ENCODE measurements at regions not wholly inside any gene's neighbourhood (a gene's known extent, or its start where the extent isn't known, plus 50 kb on each side); places are given as distances from the start of the nearest gene placed in this dataset.

- H3K9ac ChIP-seq (ENCODE audit: low read length), result no peak overlapping the region
- no peak overlapping the region for H3K27ac ChIP-seq (ENCODE audit: low read depth, low read length)
- no peaks in the 10 kb centered on the region for H3K36me3 ChIP-seq (ENCODE audit: control insufficient read depth, insufficient read depth, low read length)
- no peak overlapping the region for H3K4me3 ChIP-seq (ENCODE audit: low read length)
- H3K27me3 ChIP-seq (ENCODE audit: control insufficient read depth, insufficient read depth, low read length), result no peaks in the 10 kb centered on the region
- H3K4me1 ChIP-seq (ENCODE audit: control insufficient read depth, insufficient read depth, low read length), result no peaks in the 10 kb centered on the region
Observed at GRCh38 chr4:36618102-36618501, 336.7 kb downstream of the DTHD1 start.

GRCh38 chr4:36624030-36624429, 342.6 kb downstream of the DTHD1 start:
- H3K9ac ChIP-seq (ENCODE audit: low read length), result no peak overlapping the region
- H3K4me3 ChIP-seq (ENCODE audit: low read length), result no peak overlapping the region
- H3K27ac ChIP-seq (ENCODE audit: low read depth, low read length), result no peak overlapping the region
- no peaks in the 10 kb centered on the region for H3K27me3 ChIP-seq (ENCODE audit: control insufficient read depth, insufficient read depth, low read length)
- no peaks in the 10 kb centered on the region for H3K36me3 ChIP-seq (ENCODE audit: control insufficient read depth, insufficient read depth, low read length)
- no peaks in the 10 kb centered on the region for H3K4me1 ChIP-seq (ENCODE audit: control insufficient read depth, insufficient read depth, low read length)

GRCh38 chr4:36638273-36638811, 356.9 kb downstream of the DTHD1 start:
- H3K4me3 ChIP-seq (ENCODE audit: low read length), result no peak overlapping the region
- H3K9ac ChIP-seq (ENCODE audit: low read length), result no peak overlapping the region
- no peaks in the 10 kb centered on the region for H3K4me1 ChIP-seq (ENCODE audit: control insufficient read depth, insufficient read depth, low read length)
- H3K27ac ChIP-seq (ENCODE audit: low read depth, low read length), result no peak overlapping the region
- no peaks in the 10 kb centered on the region for H3K27me3 ChIP-seq (ENCODE audit: control insufficient read depth, insufficient read depth, low read length)
- no peaks in the 10 kb centered on the region for H3K36me3 ChIP-seq (ENCODE audit: control insufficient read depth, insufficient read depth, low read length)

- Histone ChIP-seq H3K27me3 (ENCODE audit: control insufficient read depth, insufficient read depth, low read length) (no peaks in the 10 kb centered on the region), H3K36me3 (ENCODE audit: control insufficient read depth, insufficient read depth, low read length) (no peaks in the 10 kb centered on the region), H3K4me3 (ENCODE audit: low read length) (no peak overlapping the region), H3K4me1 (ENCODE audit: control insufficient read depth, insufficient read depth, low read length) (no peaks in the 10 kb centered on the region), H3K9ac (ENCODE audit: low read length) (no peak overlapping the region), H3K27ac (ENCODE audit: low read depth, low read length) (no peak overlapping the region)
Observed at GRCh38 chr4:36640876-36641275, 359.5 kb downstream of the DTHD1 start.

GRCh38 chr4:36651253-36651652, 369.8 kb downstream of the DTHD1 start:
- Histone ChIP-seq H3K36me3 (ENCODE audit: control insufficient read depth, insufficient read depth, low read length) (no peaks in the 10 kb centered on the region), H3K27me3 (ENCODE audit: control insufficient read depth, insufficient read depth, low read length) (no peaks in the 10 kb centered on the region), H3K27ac (ENCODE audit: low read depth, low read length) (no peak overlapping the region), H3K4me1 (ENCODE audit: control insufficient read depth, insufficient read depth, low read length) (no peaks in the 10 kb centered on the region), H3K4me3 (ENCODE audit: low read length) (no peak overlapping the region), H3K9ac (ENCODE audit: low read length) (no peak overlapping the region)

GRCh38 chr4:36652857-36653256, 371.4 kb downstream of the DTHD1 start:
- Histone ChIP-seq H3K4me1 (ENCODE audit: control insufficient read depth, insufficient read depth, low read length) (no peaks in the 10 kb centered on the region), H3K27ac (ENCODE audit: low read depth, low read length) (no peak overlapping the region), H3K9ac (ENCODE audit: low read length) (no peak overlapping the region), H3K4me3 (ENCODE audit: low read length) (no peak overlapping the region), H3K27me3 (ENCODE audit: control insufficient read depth, insufficient read depth, low read length) (no peaks in the 10 kb centered on the region), H3K36me3 (ENCODE audit: control insufficient read depth, insufficient read depth, low read length) (no peaks in the 10 kb centered on the region)

- H3K27ac ChIP-seq (ENCODE audit: low read depth, low read length), result no peak overlapping the region
- no peaks in the 10 kb centered on the region for H3K4me1 ChIP-seq (ENCODE audit: control insufficient read depth, insufficient read depth, low read length)
- no peaks in the 10 kb centered on the region for H3K27me3 ChIP-seq (ENCODE audit: control insufficient read depth, insufficient read depth, low read length)
- H3K9ac ChIP-seq (ENCODE audit: low read length), result no peak overlapping the region
- no peak overlapping the region for H3K4me3 ChIP-seq (ENCODE audit: low read length)
- no peaks in the 10 kb centered on the region for H3K36me3 ChIP-seq (ENCODE audit: control insufficient read depth, insufficient read depth, low read length)
Observed at GRCh38 chr4:36665985-36666527, 384.6 kb downstream of the DTHD1 start.

- Histone ChIP-seq H3K4me3 (ENCODE audit: low read length) (no peak overlapping the region), H3K27ac (ENCODE audit: low read depth, low read length) (no peak overlapping the region), H3K4me1 (ENCODE audit: control insufficient read depth, insufficient read depth, low read length) (no peaks in the 10 kb centered on the region), H3K27me3 (ENCODE audit: control insufficient read depth, insufficient read depth, low read length) (no peaks in the 10 kb centered on the region), H3K36me3 (ENCODE audit: control insufficient read depth, insufficient read depth, low read length) (no peaks in the 10 kb centered on the region), H3K9ac (ENCODE audit: low read length) (no peak overlapping the region)
Observed at GRCh38 chr4:36675436-36675835, 394.0 kb downstream of the DTHD1 start.

DNA sequence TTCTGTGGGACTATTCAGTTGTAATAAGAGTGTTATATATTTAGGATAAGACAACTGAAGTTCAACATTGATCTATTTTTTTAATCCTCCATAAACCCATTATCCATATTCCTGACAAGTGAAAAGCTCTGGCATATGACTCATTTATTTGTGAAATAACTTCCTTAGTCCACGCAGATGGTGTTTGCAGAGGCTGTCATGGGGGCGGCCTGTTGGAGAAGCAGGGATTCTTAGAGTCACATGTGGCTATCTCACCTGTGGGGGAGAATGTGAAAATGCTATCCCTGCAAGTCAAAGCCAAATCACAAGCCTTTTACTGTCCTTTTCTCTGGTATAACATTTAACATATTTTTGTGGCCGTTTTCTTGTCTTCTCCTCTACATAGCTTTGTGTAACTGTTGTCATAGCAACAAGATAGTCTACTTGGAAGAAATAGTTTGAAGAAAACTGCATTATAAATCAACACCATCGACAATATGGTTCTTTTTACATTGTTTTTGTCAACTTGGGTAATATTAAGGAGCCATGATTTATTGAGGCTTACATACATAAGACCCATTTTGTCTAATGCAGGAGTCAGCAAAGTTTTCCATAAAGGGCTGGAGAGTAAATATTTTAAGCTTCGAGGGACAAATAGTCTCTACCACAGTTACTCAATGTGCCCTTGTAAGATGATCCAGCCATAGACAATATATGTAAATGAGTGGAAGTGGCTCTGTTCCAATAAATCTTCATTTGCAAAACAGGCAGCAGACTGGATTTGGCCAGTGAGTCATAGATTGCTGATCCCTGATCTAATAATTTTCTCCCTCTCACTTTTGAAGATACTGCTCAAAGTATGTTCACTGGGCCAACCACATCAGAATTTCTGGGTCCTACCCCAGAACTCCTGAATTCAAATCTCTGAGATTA, 395.0 kb downstream of the DTHD1 start:
- Histone ChIP-seq H3K4me1 (ENCODE audit: control insufficient read depth, insufficient read depth, low read length) (no peaks in the 10 kb centered on the region), H3K27ac (ENCODE audit: low read depth, low read length) (no peak overlapping the region), H3K27me3 (ENCODE audit: control insufficient read depth, insufficient read depth, low read length) (no peaks in the 10 kb centered on the region)

GRCh38 chr4:36677112-36677511, 395.7 kb downstream of the DTHD1 start:
- Histone ChIP-seq H3K4me3 (ENCODE audit: low read length) (no peak overlapping the region), H3K27me3 (ENCODE audit: control insufficient read depth, insufficient read depth, low read length) (no peaks in the 10 kb centered on the region), H3K36me3 (ENCODE audit: control insufficient read depth, insufficient read depth, low read length) (no peaks in the 10 kb centered on the region), H3K27ac (ENCODE audit: low read depth, low read length) (no peak overlapping the region), H3K4me1 (ENCODE audit: control insufficient read depth, insufficient read depth, low read length) (no peaks in the 10 kb centered on the region), H3K9ac (ENCODE audit: low read length) (no peak overlapping the region)

More for the DNA sequence above, 395.0 kb downstream of the DTHD1 start:
- Histone ChIP-seq H3K9ac (ENCODE audit: low read length) (no peak overlapping the region), H3K4me3 (ENCODE audit: low read length) (no peak overlapping the region), H3K36me3 (ENCODE audit: control insufficient read depth, insufficient read depth, low read length) (no peaks in the 10 kb centered on the region)

GRCh38 chr4:36677874-36678273, 396.5 kb downstream of the DTHD1 start:
- no peaks in the 10 kb centered on the region for H3K27me3 ChIP-seq (ENCODE audit: control insufficient read depth, insufficient read depth, low read length)
- H3K4me3 ChIP-seq (ENCODE audit: low read length), result no peak overlapping the region
- no peak overlapping the region for H3K9ac ChIP-seq (ENCODE audit: low read length)
- H3K27ac ChIP-seq (ENCODE audit: low read depth, low read length), result no peak overlapping the region
- no peaks in the 10 kb centered on the region for H3K36me3 ChIP-seq (ENCODE audit: control insufficient read depth, insufficient read depth, low read length)
- no peaks in the 10 kb centered on the region for H3K4me1 ChIP-seq (ENCODE audit: control insufficient read depth, insufficient read depth, low read length)

DNA sequence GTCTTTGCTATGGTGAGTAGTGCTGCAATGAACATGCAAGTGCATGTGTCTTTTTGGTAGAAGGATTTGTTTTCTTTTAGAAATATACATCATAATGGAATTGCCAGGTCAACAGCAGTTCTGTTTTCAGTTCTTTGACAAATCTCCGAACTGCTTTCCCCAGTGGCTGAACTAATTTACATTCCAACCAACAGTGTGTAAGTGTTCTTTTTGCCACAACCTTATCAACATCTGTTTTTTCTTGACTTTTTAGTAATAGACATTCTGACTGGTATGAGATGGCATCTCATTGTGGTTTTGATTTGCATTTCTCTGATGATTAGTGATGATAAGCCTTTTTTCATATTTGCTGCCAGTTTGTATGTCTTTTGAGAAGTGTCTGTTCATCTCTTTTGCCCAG, 406.3 kb downstream of the DTHD1 start:
- Histone ChIP-seq H3K36me3 (ENCODE audit: control insufficient read depth, insufficient read depth, low read length) (no peaks in the 10 kb centered on the region), H3K4me1 (ENCODE audit: control insufficient read depth, insufficient read depth, low read length) (no peaks in the 10 kb centered on the region), H3K27me3 (ENCODE audit: control insufficient read depth, insufficient read depth, low read length) (no peaks in the 10 kb centered on the region), H3K9ac (ENCODE audit: low read length) (no peak overlapping the region), H3K4me3 (ENCODE audit: low read length) (no peak overlapping the region), H3K27ac (ENCODE audit: low read depth, low read length) (no peak overlapping the region)

- Histone ChIP-seq H3K27ac (ENCODE audit: low read depth, low read length) (no peak overlapping the region), H3K4me3 (ENCODE audit: low read length) (no peak overlapping the region), H3K36me3 (ENCODE audit: control insufficient read depth, insufficient read depth, low read length) (no peaks in the 10 kb centered on the region), H3K9ac (ENCODE audit: low read length) (no peak overlapping the region), H3K4me1 (ENCODE audit: control insufficient read depth, insufficient read depth, low read length) (no peaks in the 10 kb centered on the region), H3K27me3 (ENCODE audit: control insufficient read depth, insufficient read depth, low read length) (no peaks in the 10 kb centered on the region)
Observed at GRCh38 chr4:36692586-36692985, 411.2 kb downstream of the DTHD1 start.

Data from rectal smooth muscle tissue (tissue), 1 donor.